ENCODE measurements at regions not wholly inside any gene's neighbourhood (a gene's known extent, or its start where the extent isn't known, plus 50 kb on each side); places are given as distances from the start of the nearest gene placed in this dataset.

GRCh38 chr3:13700889-13701288 is 152.0 kb downstream of the FBLN2 start:
- CTCF ChIA-PET = no interaction called here
- no peak for DNase-seq (ENCODE audit: low spot score)
- H3K27ac ChIP-seq = no peak overlapping the region
- no peak for TF ChIP-seq CTCF (conservative IDR thresholded peaks at IDR 0.05; ENCODE audit: low read depth)
- POLR2A ChIA-PET (ENCODE audit: low non-redundant PET) = no interaction called here

- H3K27ac ChIP-seq = no peak overlapping the region
- no peak for TF ChIP-seq CTCF (conservative IDR thresholded peaks at IDR 0.05; ENCODE audit: low read depth)
- DNase-seq (ENCODE audit: low spot score) = no peak
- CTCF ChIA-PET = no interaction called here
- POLR2A ChIA-PET (ENCODE audit: low non-redundant PET) = no interaction called here
Measured at GRCh38 chr3:13700362-13700761, 151.4 kb downstream of the FBLN2 start.

- no peak for TF ChIP-seq CTCF (conservative IDR thresholded peaks at IDR 0.05; ENCODE audit: low read depth)
- CTCF ChIA-PET = interaction anchor here (1.6 kb wide), 1 partner anchor 184 kb away, joined by 5 read pairs; the partner anchor contains the start of gene WNT7A
- no peak overlapping the region for H3K27ac ChIP-seq
- DNase-seq (ENCODE audit: low spot score) = no peak
- POLR2A ChIA-PET (ENCODE audit: low non-redundant PET) = no interaction called here
Measured at GRCh38 chr3:13696699-13697098, 147.8 kb downstream of the FBLN2 start.

- no peak for DNase-seq (ENCODE audit: low spot score)
- no peak overlapping the region for H3K27ac ChIP-seq
- CTCF ChIA-PET = no interaction called here
- no peak for TF ChIP-seq CTCF (conservative IDR thresholded peaks at IDR 0.05; ENCODE audit: low read depth)
- POLR2A ChIA-PET (ENCODE audit: low non-redundant PET) = no interaction called here
Measured at GRCh38 chr3:13693441-13693840, 144.5 kb downstream of the FBLN2 start.

GRCh38 chr3:13690636-13691035 is 141.7 kb downstream of the FBLN2 start:
- DNase-seq (ENCODE audit: low spot score) = no peak
- ChIA-PET POLR2A (ENCODE audit: low non-redundant PET) (no interaction called here), CTCF (interaction anchor here (0.6 to 0.7 kb wide), 3 partner anchors 12 to 576 kb away, joined by 3 read pairs; no protein-coding TSS in a partner anchor)
- no peak overlapping the region for H3K27ac ChIP-seq
- TF ChIP-seq CTCF (conservative IDR thresholded peaks at IDR 0.05; ENCODE audit: low read depth) = no peak

GRCh38 chr3:13689373-13690260 is 140.7 kb downstream of the FBLN2 start:
- ChIA-PET POLR2A (ENCODE audit: low non-redundant PET) (no interaction called here), CTCF (no interaction called here)
- H3K27ac ChIP-seq = no peak overlapping the region

More at GRCh38 chr3:13689373-13690260, 140.7 kb downstream of the FBLN2 start:
- DNase-seq (ENCODE audit: low spot score) = no peak
- no peak for TF ChIP-seq CTCF (conservative IDR thresholded peaks at IDR 0.05; ENCODE audit: low read depth)

All from RWPE1 (cell line).